Activated naive CD4-positive, alpha-beta T cell treated with anti-CD3 and anti-CD28 coated beads, Interleukin-2, amount 10 ng/mL, durations not matched to agents 7 days and 5 days (primary cell): ENCODE measurements at regions not wholly inside any gene's neighbourhood (a gene's known extent, or its start where the extent isn't known, plus 50 kb on each side); places are given as distances from the start of the nearest gene placed in this dataset.
"Not testable (repeated sequence)": the region's sequence is repeated elsewhere in the genome, so short reads cannot be mapped to it uniquely, and the experiment has no call there.

Source experiments
- CTCF ChIA-PET: fragments of 350-600 bp; sonication (Branson Sonifier 250); formaldehyde crosslinking; loops from one replicate; lab custom pipeline; 2021; ENCODE audit warnings: antibody characterized with exemption; lab: Charles Lee
- DNase-seq: peaks from one replicate; pipeline ENCODE4 v3.0.0-alpha.2; 2020
- H3K27ac Mint-ChIP-seq: one replicate; pipeline ENCODE4 v1.8.0; 2021; ENCODE audit warnings: mild to moderate bottlenecking, moderate library complexity, mixed read lengths
- H3K27me3 Mint-ChIP-seq: one replicate; pipeline ENCODE4 v1.8.0; 2021; ENCODE audit warnings: mild to moderate bottlenecking, mixed read lengths
- H3K36me3 Mint-ChIP-seq: one replicate; pipeline ENCODE4 v1.8.0; 2021; ENCODE audit warnings: mixed read lengths
- H3K4me1 Mint-ChIP-seq: one replicate; pipeline ENCODE4 v1.8.0; 2021; ENCODE audit warnings: mixed read lengths
- H3K4me3 Mint-ChIP-seq: one replicate; pipeline ENCODE4 v1.8.0; 2021; ENCODE audit warnings: mild to moderate bottlenecking, moderate library complexity, mixed read lengths
- H3K9me3 Mint-ChIP-seq: one replicate; pipeline ENCODE4 v1.8.0; 2021; ENCODE audit warnings: mixed read lengths

DNA sequence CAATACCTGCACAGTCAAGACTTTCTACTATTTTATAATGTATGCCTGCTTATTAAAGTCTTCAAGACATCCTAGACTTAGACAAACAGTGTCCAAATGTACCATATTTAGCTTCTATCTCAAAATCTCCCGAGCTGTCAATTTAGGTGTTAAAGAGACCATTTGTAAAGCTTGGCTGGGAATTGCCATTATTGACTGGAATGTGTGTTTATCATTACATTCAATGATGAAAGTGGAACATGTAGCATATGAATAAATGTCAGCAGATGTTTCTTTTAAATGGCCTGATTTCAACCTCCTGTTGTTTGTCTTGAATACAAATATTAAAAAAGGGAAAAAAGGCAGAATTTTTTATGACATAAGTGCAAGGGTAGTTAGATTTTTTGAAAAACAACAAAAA is 572.3 kb downstream of the PRKD1 start:
- Mint-ChIP-seq H3K9me3 (peaks cover 6% of the 10 kb centered on the region), H3K27me3 (no peaks in the 10 kb centered on the region), H3K4me1 (no peaks in the 10 kb centered on the region), H3K36me3 (no peaks in the 10 kb centered on the region), H3K27ac (no peak overlapping the region), H3K4me3 (no peak overlapping the region)
- CTCF ChIA-PET: no interaction called here
- DNase-seq: no peak

DNA sequence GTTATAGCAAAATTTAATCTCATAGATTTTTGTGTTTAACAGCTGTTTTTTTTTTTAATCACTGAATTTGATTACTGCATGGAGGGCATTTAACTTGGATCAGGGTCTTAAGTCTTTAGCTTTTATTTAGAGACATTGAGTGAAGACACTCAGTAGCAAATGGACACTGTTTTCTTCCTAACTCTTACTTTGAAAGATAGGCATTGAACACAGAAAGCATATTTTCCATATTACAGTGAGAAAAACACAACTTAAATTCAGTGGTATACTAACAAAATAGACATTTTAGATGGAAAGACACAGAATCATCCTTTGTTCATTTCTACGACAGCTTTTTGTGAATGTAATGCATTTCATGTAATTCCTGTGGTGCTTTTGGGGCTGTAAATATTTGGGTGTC is 571.8 kb downstream of the PRKD1 start:
- no peak for DNase-seq
- no peaks in the 10 kb centered on the region for H3K4me1 Mint-ChIP-seq
- no peak overlapping the region for H3K4me3 Mint-ChIP-seq
- CTCF ChIA-PET: no interaction called here
- peaks cover 5% of the 10 kb centered on the region for H3K9me3 Mint-ChIP-seq
- H3K27ac Mint-ChIP-seq: no peak overlapping the region
- H3K27me3 Mint-ChIP-seq: no peaks in the 10 kb centered on the region
- H3K36me3 Mint-ChIP-seq: no peaks in the 10 kb centered on the region

DNA sequence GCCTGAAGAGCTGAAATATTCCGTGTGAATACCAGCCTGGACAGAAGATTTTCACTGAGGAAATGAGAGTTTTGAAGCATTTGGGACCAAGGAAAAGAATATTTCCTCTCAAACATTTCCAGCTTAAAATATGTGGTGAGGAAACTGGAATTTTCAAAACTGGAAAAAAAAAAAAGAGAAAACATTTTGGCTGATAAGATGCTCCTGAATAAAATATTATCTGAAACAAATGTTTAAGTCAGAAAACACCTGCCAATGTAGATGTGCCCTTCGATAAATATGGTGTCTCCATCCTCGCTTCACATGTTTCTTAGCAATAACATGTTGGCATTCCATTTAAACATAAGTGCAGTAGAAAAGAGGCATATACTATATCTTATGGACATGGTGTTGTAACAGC is 567.0 kb downstream of the PRKD1 start:
- H3K9me3 Mint-ChIP-seq: peaks cover 10% of the 10 kb centered on the region
- H3K4me1 Mint-ChIP-seq: no peaks in the 10 kb centered on the region
- no peaks in the 10 kb centered on the region for H3K27me3 Mint-ChIP-seq
- CTCF ChIA-PET: no interaction called here
- no peak overlapping the region for H3K27ac Mint-ChIP-seq
- no peaks in the 10 kb centered on the region for H3K36me3 Mint-ChIP-seq
- H3K4me3 Mint-ChIP-seq: no peak overlapping the region
- DNase-seq: no peak

DNA sequence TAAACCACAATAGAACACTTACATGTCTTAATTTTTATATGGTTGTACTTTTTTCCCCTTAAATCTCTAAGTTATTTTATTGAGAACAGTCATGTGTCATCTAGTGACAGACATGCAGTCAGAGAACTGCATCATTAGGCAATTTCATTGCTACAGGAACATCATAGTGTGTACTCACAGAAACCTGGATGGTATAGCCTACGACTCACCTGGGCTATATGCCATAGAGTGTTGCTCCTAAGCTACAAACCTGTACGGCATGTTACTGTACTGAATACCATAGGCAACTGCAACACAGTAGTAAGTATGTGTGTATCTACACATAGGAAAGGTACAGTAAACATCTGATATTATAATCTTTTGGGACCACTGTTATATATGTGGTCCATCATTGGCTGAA is 557.6 kb downstream of the PRKD1 start:
- CTCF ChIA-PET: no interaction called here
- Mint-ChIP-seq H3K4me3 (no peak overlapping the region), H3K9me3 (peaks cover 7% of the 10 kb centered on the region), H3K27ac (no peak overlapping the region), H3K36me3 (no peaks in the 10 kb centered on the region), H3K27me3 (no peaks in the 10 kb centered on the region), H3K4me1 (no peaks in the 10 kb centered on the region)
- no peak for DNase-seq

DNA sequence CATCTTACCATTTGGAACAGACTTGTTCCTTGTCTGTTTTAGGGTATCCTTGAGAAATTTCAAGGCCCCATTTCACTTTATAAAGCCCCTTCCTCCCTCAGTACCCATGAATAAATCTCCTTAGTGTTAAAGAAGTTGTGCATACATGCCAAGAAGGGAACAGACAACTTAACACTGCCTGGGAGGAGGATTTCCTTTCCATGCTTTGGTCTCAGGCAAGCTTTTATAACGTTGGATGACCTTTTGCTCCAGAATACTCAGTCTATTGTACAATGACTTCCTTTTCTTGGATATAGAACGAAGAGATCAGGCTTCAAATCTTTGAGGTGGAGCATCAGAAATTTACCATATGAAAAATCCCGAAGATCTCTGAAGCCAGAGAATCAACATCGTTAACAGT is 551.4 kb downstream of the PRKD1 start:
- CTCF ChIA-PET: no interaction called here
- DNase-seq: no peak
- H3K27ac Mint-ChIP-seq: no peak overlapping the region
- H3K27me3 Mint-ChIP-seq: no peaks in the 10 kb centered on the region
- no peaks in the 10 kb centered on the region for H3K9me3 Mint-ChIP-seq
- no peaks in the 10 kb centered on the region for H3K36me3 Mint-ChIP-seq
- H3K4me3 Mint-ChIP-seq: no peak overlapping the region
- no peaks in the 10 kb centered on the region for H3K4me1 Mint-ChIP-seq

DNA sequence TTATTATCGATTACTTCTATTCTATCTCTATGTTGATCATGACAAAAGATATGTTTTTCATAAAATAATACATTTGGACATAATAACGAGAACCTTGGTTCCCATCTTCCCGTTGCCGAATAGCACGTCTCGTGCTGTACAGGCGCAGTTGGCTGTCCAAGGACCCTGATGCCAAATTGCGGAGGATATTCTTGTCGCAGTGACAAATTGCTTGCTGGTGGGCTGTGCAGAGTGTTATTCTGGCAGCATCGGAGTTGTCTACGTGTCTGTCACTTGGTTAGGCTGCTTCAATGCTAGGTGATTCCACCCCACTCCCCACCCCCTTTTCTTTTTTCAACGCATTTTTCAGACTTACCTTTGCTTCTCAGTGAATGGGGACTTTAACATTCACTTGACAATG is 546.8 kb downstream of the PRKD1 start:
- no peaks in the 10 kb centered on the region for H3K9me3 Mint-ChIP-seq
- CTCF ChIA-PET: no interaction called here
- no peak overlapping the region for H3K4me3 Mint-ChIP-seq
- H3K36me3 Mint-ChIP-seq: no peaks in the 10 kb centered on the region
- H3K27me3 Mint-ChIP-seq: no peaks in the 10 kb centered on the region
- no peak overlapping the region for H3K27ac Mint-ChIP-seq
- no peaks in the 10 kb centered on the region for H3K4me1 Mint-ChIP-seq
- no peak for DNase-seq

DNA sequence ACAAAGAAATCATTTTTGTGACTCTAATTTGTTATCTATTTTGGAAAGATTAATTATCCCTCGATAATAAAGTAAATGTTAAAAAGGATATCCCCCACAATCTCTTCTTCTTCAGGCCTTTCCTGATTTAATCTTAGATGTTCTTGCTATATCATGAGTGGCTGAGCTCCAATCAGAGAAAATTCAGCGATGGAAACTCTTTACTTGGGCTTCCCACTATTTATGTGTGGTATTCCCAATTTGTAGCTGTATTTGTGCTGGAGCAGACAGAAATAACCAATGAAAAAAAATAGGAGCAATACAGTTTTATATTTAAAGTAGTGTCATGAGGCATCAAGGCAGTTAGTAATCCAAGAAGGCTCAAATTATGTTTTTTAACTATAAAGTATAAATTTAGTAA is 539.1 kb downstream of the PRKD1 start:
- H3K9me3 Mint-ChIP-seq: peaks cover 5% of the 10 kb centered on the region
- no peak overlapping the region for H3K4me3 Mint-ChIP-seq
- DNase-seq: no peak
- no peaks in the 10 kb centered on the region for H3K4me1 Mint-ChIP-seq
- CTCF ChIA-PET: no interaction called here
- no peak overlapping the region for H3K27ac Mint-ChIP-seq
- no peaks in the 10 kb centered on the region for H3K36me3 Mint-ChIP-seq
- H3K27me3 Mint-ChIP-seq: no peaks in the 10 kb centered on the region

DNA sequence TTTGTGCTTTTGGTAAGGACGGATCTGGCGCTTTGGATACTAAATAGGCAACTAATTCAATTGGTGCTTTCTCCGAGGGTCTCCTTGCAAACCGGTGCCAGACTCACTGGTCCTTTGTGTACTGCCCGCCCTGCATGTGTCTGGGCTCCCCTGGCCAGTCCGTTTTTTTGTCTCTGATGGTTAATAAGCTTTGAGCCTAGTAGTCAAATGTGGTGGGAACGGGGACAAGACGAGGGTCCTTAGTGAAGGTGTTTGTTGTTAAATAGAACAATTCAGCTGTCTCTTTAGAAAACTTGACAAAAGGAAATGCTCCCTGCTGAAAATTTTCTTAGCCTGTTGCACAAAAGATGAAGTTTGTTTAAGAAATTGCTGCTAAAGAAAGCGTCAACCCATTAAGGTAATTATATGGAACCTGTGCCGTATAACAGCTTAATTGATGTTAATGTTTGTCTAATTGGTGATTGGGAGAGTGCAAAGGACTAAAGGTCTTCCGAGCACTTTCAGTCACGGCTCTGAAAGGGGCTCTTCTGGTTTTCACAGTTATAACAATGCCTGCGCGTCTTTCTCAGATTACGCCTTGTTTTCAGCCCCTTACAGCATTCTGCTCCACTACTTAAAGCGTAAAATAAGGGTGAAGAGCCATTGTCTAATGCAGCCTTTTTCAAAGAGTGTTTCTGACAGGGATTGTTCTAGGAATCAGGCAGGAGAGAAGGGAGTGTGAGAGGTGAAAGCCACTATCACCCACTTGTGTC is 537.4 kb downstream of the PRKD1 start:
- Mint-ChIP-seq H3K9me3 (peaks cover 9% of the 10 kb centered on the region), H3K27me3 (no peaks in the 10 kb centered on the region), H3K27ac (no peak overlapping the region), H3K4me1 (no peaks in the 10 kb centered on the region), H3K36me3 (no peaks in the 10 kb centered on the region), H3K4me3 (no peak overlapping the region)
- DNase-seq: no peak
- CTCF ChIA-PET: no interaction called here

DNA sequence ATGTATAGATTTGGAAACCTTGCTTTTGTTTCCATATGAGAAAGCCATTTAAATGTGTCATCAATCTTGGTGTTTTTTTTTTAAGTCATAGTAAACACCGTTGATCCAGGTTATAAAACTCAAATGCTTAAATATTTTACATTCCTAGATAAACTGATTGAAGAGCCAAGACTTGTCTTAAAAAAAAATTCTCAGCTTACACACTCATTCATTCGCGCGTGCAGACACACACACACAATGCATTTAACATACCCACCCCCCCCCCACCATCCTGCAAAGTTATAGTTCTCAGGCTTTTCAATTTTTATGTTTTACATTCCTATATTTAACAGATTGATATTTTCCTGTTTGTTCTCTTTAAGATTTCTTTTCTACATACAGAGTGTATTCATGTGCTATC is 536.4 kb downstream of the PRKD1 start:
- CTCF ChIA-PET: no interaction called here
- no peaks in the 10 kb centered on the region for H3K27me3 Mint-ChIP-seq
- no peak for DNase-seq
- peaks cover 9% of the 10 kb centered on the region for H3K9me3 Mint-ChIP-seq
- H3K4me3 Mint-ChIP-seq: no peak overlapping the region
- no peaks in the 10 kb centered on the region for H3K4me1 Mint-ChIP-seq
- H3K27ac Mint-ChIP-seq: no peak overlapping the region
- no peaks in the 10 kb centered on the region for H3K36me3 Mint-ChIP-seq

DNA sequence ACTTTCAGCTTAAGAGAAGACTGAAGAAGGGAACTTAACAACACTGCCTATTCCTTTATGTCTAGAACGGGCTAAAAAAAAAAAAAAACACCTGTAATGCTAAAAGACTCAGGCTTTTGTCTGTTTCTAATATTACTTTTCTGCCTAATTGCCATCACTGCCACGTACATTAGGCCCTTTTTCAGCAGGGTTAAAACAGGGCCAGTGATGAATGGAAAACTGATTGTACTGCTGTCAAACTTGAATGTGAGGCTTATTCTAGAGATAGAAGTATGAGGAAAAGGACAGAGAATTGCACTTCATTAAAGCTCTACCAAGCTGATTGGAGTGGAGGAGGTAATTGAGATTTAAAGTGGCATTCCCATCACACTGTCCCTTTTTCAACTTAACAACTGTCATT is 535.8 kb downstream of the PRKD1 start:
- Mint-ChIP-seq H3K36me3 (no peaks in the 10 kb centered on the region), H3K27ac (no peak overlapping the region), H3K27me3 (no peaks in the 10 kb centered on the region), H3K4me1 (no peaks in the 10 kb centered on the region), H3K4me3 (no peak overlapping the region), H3K9me3 (peaks cover 9% of the 10 kb centered on the region)
- no peak for DNase-seq
- CTCF ChIA-PET: no interaction called here

DNA sequence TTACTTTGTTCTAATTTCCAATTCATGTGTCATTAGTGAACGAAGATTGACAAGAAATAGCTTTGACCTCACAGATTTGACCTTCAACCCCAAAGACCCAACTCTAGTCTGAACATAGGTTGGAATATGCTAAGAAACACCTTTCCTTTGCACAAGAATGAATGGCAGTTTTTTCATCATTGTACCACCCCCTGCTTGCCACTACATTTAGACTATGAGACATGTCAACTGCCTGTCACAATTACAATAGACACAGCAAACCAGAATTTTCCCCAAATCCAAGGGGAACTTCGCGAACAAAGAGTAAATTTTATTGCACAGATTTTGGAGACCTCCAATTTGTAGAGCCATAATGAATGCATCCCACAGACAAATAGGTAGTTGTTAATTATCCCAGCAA is 535.4 kb downstream of the PRKD1 start:
- Mint-ChIP-seq H3K27ac (no peak overlapping the region), H3K9me3 (peaks cover 9% of the 10 kb centered on the region), H3K36me3 (no peaks in the 10 kb centered on the region), H3K27me3 (no peaks in the 10 kb centered on the region), H3K4me3 (no peak overlapping the region), H3K4me1 (no peaks in the 10 kb centered on the region)
- no peak for DNase-seq
- CTCF ChIA-PET: no interaction called here

DNA sequence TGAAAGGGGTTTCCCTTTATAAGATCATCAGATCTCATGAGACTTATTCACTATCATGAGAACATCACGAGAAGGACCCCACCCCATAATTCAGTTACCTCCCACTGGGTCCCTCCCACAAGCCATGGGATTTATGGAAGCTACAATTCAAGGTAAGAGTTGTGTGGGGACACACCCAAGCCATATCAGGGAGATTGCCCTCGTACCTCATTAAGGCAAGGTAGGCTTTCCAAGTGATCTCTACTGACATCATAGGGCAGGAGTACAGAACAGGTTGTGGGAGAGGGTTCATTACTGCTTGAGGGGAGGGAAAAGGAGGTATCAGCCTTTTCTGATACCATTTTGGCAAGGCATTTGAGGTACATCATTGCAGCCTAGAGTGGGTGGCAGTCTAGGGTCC is 524.6 kb downstream of the PRKD1 start:
- no peak for DNase-seq
- no peak overlapping the region for H3K4me3 Mint-ChIP-seq
- peaks cover 25% of the 10 kb centered on the region for H3K9me3 Mint-ChIP-seq
- H3K27ac Mint-ChIP-seq: no peak overlapping the region
- no peaks in the 10 kb centered on the region for H3K36me3 Mint-ChIP-seq
- H3K4me1 Mint-ChIP-seq: no peaks in the 10 kb centered on the region
- H3K27me3 Mint-ChIP-seq: no peaks in the 10 kb centered on the region
- CTCF ChIA-PET: no interaction called here

DNA sequence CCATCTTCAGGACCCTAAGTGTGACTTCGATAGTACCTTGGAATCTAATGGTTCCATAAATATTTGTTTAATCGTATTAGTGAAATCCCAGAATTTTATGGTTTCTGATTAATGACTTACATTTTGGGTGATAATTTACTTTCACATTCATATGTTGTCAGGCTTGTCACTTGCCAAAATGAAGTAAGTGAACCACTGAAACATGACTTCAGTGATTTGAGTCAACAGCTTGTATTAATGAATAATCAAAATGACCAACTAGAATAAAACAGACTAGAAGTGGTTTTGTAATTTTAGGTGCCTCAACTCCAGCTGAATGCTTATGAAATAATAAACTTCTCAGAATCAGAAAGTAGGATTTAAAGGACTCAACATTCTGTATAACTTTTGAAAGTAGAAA is 517.1 kb downstream of the PRKD1 start:
- no peak for DNase-seq
- no peaks in the 10 kb centered on the region for H3K36me3 Mint-ChIP-seq

DNA sequence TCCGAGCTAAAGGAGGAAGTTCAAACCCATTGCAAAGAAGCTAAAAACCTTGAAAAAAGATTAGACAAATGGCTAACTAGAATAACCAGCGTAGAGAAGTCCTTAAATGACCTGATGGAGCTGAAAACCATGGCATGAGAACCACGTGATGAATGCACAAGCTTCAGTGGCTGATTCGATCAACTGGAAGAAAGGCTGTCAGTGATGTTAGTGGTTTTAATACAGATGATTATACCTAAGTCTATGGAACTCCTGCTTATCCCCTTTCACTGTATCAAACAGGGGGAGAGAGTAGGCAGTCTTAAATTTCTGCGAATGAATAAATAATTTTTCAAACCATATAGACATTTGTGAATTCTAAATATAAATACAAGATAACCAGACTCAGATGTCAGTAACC is 512.7 kb downstream of the PRKD1 start:
- CTCF ChIA-PET: not testable (repeated sequence)

More for the DNA sequence above, 517.1 kb downstream of the PRKD1 start:
- no peak overlapping the region for H3K27ac Mint-ChIP-seq
- no peak overlapping the region for H3K4me3 Mint-ChIP-seq
- H3K27me3 Mint-ChIP-seq: no peaks in the 10 kb centered on the region
- peaks cover 14% of the 10 kb centered on the region for H3K9me3 Mint-ChIP-seq
- H3K4me1 Mint-ChIP-seq: no peaks in the 10 kb centered on the region
- CTCF ChIA-PET: no interaction called here

DNA sequence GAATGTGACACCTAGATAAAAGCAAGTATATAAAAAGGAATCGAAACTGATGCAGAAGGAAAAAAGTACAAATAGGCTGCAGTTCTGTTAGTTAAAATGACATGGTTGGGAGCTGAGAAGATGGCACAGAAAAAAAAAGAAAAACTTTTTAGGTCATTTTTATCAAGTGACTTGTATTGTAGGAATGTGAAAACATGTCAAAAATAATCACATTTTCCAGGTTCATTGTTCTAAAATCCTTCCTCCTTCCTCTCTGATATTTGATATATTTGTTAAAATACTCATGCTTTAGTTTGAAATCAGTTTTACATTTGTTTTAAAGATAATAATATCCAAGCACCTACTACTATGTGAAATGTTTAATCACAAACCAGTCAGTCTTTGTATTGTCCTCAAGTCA is 507.9 kb downstream of the PRKD1 start:
- peaks cover 5% of the 10 kb centered on the region for H3K9me3 Mint-ChIP-seq
- H3K27ac Mint-ChIP-seq: no peak overlapping the region
- H3K27me3 Mint-ChIP-seq: no peaks in the 10 kb centered on the region
- no peak overlapping the region for H3K4me3 Mint-ChIP-seq
- H3K36me3 Mint-ChIP-seq: no peaks in the 10 kb centered on the region
- no peak for DNase-seq
- CTCF ChIA-PET: no interaction called here
- no peaks in the 10 kb centered on the region for H3K4me1 Mint-ChIP-seq

More for the DNA sequence above, 512.7 kb downstream of the PRKD1 start:
- H3K4me1 Mint-ChIP-seq, H3K27me3 Mint-ChIP-seq, H3K27ac Mint-ChIP-seq, DNase-seq, H3K9me3 Mint-ChIP-seq, H3K36me3 Mint-ChIP-seq, H3K4me3 Mint-ChIP-seq: not testable (repeated sequence)
